ENCODE measurements at regions not wholly inside any gene's neighbourhood (a gene's known extent, or its start where the extent isn't known, plus 50 kb on each side); places are given as distances from the start of the nearest gene placed in this dataset.

- no peak for TF ChIP-seq CTCF (conservative IDR thresholded peaks at IDR 0.05; ENCODE audit: low read depth, low read length)
- TF ChIP-seq EZH2 (IDR thresholded peaks at IDR 0.05; ENCODE audit: low read length, unreplicated experiment): no peak
- no peak for TF ChIP-seq EZH2phosphoT487 (IDR thresholded peaks at IDR 0.05; ENCODE audit: borderline replicate concordance, low read length)
- Histone ChIP-seq H3K9ac (ENCODE audit: low read length) (no peak overlapping the region), H3K27ac (ENCODE audit: low read length) (no peak overlapping the region), H3K79me2 (ENCODE audit: low read length) (no peaks in the 10 kb centered on the region), H3K4me3 (ENCODE audit: low read length) (no peak overlapping the region), H3K36me3 (ENCODE audit: low read depth, low read length) (no peaks in the 10 kb centered on the region), H3K9me3 (ENCODE audit: low read length) (no peaks in the 10 kb centered on the region), H3F3A (ENCODE audit: low read length, unreplicated experiment) (no peaks in the 10 kb centered on the region), H3K4me1 (ENCODE audit: insufficient read depth, low read length) (no peaks in the 10 kb centered on the region), H2AFZ (ENCODE audit: low read length) (no peak overlapping the region), H4K20me1 (ENCODE audit: low read length) (no peaks in the 10 kb centered on the region), H3K4me2 (ENCODE audit: low read length) (no peak overlapping the region), H3K9me2 (replicated peaks; ENCODE audit: low read length) (no peaks in the 10 kb centered on the region), H3K27me3 (ENCODE audit: low read length) (peaks cover 3% of the 10 kb centered on the region; the same call in 1 of the 2 replicates)
- no TSS peak for BruUV-seq (replicated peaks)
- ChIA-PET CTCF (no interaction called here), POLR2A (ENCODE audit: unreplicated experiment) (no interaction called here)
- ATAC-seq (no peak), DNase-seq (no peak)
- intact Hi-C loops (cut with micrococcal nuclease): no loop called here
These were observed 193.1 kb upstream of the DAB1 start for GRCh38 chr1:57616921-57617320.

GRCh38 chr1:57615956-57616355 is 192.1 kb upstream of the DAB1 start:
- ATAC-seq (no peak), DNase-seq (no peak)
- TF ChIP-seq CTCF (conservative IDR thresholded peaks at IDR 0.05; ENCODE audit: low read depth, low read length) (no peak), EZH2 (IDR thresholded peaks at IDR 0.05; ENCODE audit: low read length, unreplicated experiment) (no peak), EZH2phosphoT487 (IDR thresholded peaks at IDR 0.05; ENCODE audit: borderline replicate concordance, low read length) (no peak)
- no peak overlapping the region for H2AFZ ChIP-seq (ENCODE audit: low read length)
- CTCF ChIA-PET: no interaction called here
- H4K20me1 ChIP-seq (ENCODE audit: low read length): no peaks in the 10 kb centered on the region
- no TSS peak for BruUV-seq (replicated peaks)
- H3K4me1 ChIP-seq (ENCODE audit: insufficient read depth, low read length): no peaks in the 10 kb centered on the region
- H3F3A ChIP-seq (ENCODE audit: low read length, unreplicated experiment): no peaks in the 10 kb centered on the region
- H3K4me2 ChIP-seq (ENCODE audit: low read length): no peak overlapping the region
- H3K27me3 ChIP-seq (ENCODE audit: low read length): peaks cover 3% of the 10 kb centered on the region; the same call in 1 of the 2 replicates
- H3K27ac ChIP-seq (ENCODE audit: low read length): no peak overlapping the region
- no peaks in the 10 kb centered on the region for H3K79me2 ChIP-seq (ENCODE audit: low read length)
- H3K9me3 ChIP-seq (ENCODE audit: low read length): no peaks in the 10 kb centered on the region
- POLR2A ChIA-PET (ENCODE audit: unreplicated experiment): interaction anchor here (0.7 kb wide), 1 partner anchor 1175 kb away, joined by 5 read pairs; no protein-coding TSS in a partner anchor
- H3K9me2 ChIP-seq (replicated peaks; ENCODE audit: low read length): no peaks in the 10 kb centered on the region
- no peak overlapping the region for H3K9ac ChIP-seq (ENCODE audit: low read length)
- intact Hi-C loops (cut with micrococcal nuclease): no loop called here
- no peak overlapping the region for H3K4me3 ChIP-seq (ENCODE audit: low read length)
- H3K36me3 ChIP-seq (ENCODE audit: low read depth, low read length): no peaks in the 10 kb centered on the region

DNA sequence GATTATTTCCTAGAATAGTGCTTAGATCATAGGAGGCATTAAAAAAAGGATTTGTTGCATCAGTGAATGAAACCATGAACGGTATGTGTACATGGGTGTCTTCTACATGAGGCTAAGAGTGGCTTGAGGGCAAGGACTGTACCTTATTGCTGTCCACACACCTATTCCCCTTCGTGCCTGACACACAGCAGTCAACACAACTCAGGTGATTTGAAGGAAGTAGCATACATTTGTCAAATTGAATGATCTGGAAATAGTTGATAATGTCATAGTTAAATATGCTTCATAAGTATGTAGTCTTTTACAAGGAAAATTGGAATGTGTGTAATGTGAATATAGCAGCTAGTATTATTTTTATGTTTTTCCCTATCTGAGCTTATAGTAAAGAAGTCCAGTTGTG is 189.0 kb upstream of the DAB1 start:
- no peak for TF ChIP-seq EZH2 (IDR thresholded peaks at IDR 0.05; ENCODE audit: low read length, unreplicated experiment)
- no peak for TF ChIP-seq EZH2phosphoT487 (IDR thresholded peaks at IDR 0.05; ENCODE audit: borderline replicate concordance, low read length)
- no peak for TF ChIP-seq CTCF (conservative IDR thresholded peaks at IDR 0.05; ENCODE audit: low read depth, low read length)
- CTCF ChIA-PET: no interaction called here

More for the DNA sequence above, 189.0 kb upstream of the DAB1 start:
- ATAC-seq: no peak
- Histone ChIP-seq H3K79me2 (ENCODE audit: low read length) (no peaks in the 10 kb centered on the region), H3K36me3 (ENCODE audit: low read depth, low read length) (no peaks in the 10 kb centered on the region), H4K20me1 (ENCODE audit: low read length) (no peaks in the 10 kb centered on the region), H2AFZ (ENCODE audit: low read length) (no peak overlapping the region), H3K9me3 (ENCODE audit: low read length) (no peaks in the 10 kb centered on the region), H3F3A (ENCODE audit: low read length, unreplicated experiment) (no peaks in the 10 kb centered on the region), H3K4me1 (ENCODE audit: insufficient read depth, low read length) (no peaks in the 10 kb centered on the region), H3K9me2 (replicated peaks; ENCODE audit: low read length) (no peaks in the 10 kb centered on the region), H3K27ac (ENCODE audit: low read length) (no peak overlapping the region), H3K9ac (ENCODE audit: low read length) (no peak overlapping the region), H3K4me3 (ENCODE audit: low read length) (no peak overlapping the region), H3K27me3 (ENCODE audit: low read length) (peaks cover 3% of the 10 kb centered on the region), H3K4me2 (ENCODE audit: low read length) (no peak overlapping the region)
- POLR2A ChIA-PET (ENCODE audit: unreplicated experiment): no interaction called here
- BruUV-seq (replicated peaks): no TSS peak
- DNase-seq: no peak
- intact Hi-C loops (cut with micrococcal nuclease): no loop called here

All from PC-3 (cell line).